ENCODE measurements at regions not wholly inside any gene's neighbourhood (a gene's known extent, or its start where the extent isn't known, plus 50 kb on each side); places are given as distances from the start of the nearest gene placed in this dataset.

DNA sequence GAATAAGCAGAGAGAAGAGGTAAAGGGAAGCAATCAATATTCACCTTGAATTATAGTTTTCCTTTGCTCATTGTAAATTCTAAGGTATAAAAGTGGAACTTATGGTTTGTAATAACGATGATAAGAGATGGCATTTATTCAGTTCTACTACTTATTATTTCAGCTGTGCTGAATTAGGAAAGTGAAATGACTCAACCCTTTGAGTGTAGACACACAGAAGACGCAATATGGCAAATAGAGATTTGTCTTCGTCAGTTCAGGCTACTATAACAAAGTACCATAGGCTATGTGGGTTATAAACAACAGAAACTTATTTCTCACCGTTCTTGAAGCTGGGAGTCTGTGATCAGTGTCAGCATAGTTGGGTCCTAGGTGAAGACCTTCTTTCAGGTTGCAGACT is 713.0 kb upstream of the PCDH9 start:
- DNase-seq: no peak
- H3K4me1 ChIP-seq: no peaks in the 10 kb centered on the region
- H3K4me3 ChIP-seq: no peak overlapping the region
- intact Hi-C loops (cut with DNase I): no loop called here
- no peaks in the 10 kb centered on the region for H3K36me3 ChIP-seq
- ATAC-seq: no peak
- H3K27me3 ChIP-seq (ENCODE audit: low read depth): no peaks in the 10 kb centered on the region
- no peaks in the 10 kb centered on the region for H3K9me3 ChIP-seq
- H3K27ac ChIP-seq: no peak overlapping the region
- TF ChIP-seq, protein P1, sequence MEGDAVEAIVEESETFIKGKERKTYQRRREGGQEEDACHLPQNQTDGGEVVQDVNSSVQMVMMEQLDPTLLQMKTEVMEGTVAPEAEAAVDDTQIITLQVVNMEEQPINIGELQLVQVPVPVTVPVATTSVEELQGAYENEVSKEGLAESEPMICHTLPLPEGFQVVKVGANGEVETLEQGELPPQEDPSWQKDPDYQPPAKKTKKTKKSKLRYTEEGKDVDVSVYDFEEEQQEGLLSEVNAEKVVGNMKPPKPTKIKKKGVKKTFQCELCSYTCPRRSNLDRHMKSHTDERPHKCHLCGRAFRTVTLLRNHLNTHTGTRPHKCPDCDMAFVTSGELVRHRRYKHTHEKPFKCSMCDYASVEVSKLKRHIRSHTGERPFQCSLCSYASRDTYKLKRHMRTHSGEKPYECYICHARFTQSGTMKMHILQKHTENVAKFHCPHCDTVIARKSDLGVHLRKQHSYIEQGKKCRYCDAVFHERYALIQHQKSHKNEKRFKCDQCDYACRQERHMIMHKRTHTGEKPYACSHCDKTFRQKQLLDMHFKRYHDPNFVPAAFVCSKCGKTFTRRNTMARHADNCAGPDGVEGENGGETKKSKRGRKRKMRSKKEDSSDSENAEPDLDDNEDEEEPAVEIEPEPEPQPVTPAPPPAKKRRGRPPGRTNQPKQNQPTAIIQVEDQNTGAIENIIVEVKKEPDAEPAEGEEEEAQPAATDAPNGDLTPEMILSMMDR (IDR thresholded peaks at IDR 0.05): no peak

- TF ChIP-seq, protein P1 (IDR thresholded peaks at IDR 0.05): no peak
- Histone ChIP-seq H3K4me3 (no peak overlapping the region), H3K27me3 (ENCODE audit: low read depth) (no peaks in the 10 kb centered on the region), H3K9me3 (no peaks in the 10 kb centered on the region), H3K27ac (no peak overlapping the region), H3K36me3 (no peaks in the 10 kb centered on the region), H3K4me1 (no peaks in the 10 kb centered on the region)
- DNase-seq (no peak), ATAC-seq (no peak)
- intact Hi-C loops (cut with DNase I): no loop called here
These were observed 705.5 kb upstream of the PCDH9 start for GRCh38 chr13:67935626-67936025.

GRCh38 chr13:67934617-67935330 is 704.6 kb upstream of the PCDH9 start:
- intact Hi-C loops (cut with DNase I): no loop called here
- no peak for ATAC-seq
- TF ChIP-seq, protein P1 (IDR thresholded peaks at IDR 0.05): no peak

GRCh38 chr13:67932991-67933390 is 702.9 kb upstream of the PCDH9 start:
- ATAC-seq (no peak), DNase-seq (no peak)
- Histone ChIP-seq H3K36me3 (no peaks in the 10 kb centered on the region), H3K4me3 (no peak overlapping the region), H3K27me3 (ENCODE audit: low read depth) (no peaks in the 10 kb centered on the region), H3K9me3 (no peaks in the 10 kb centered on the region), H3K27ac (no peak overlapping the region), H3K4me1 (no peaks in the 10 kb centered on the region)
- intact Hi-C loops (cut with DNase I): no loop called here
- TF ChIP-seq, protein P1 (IDR thresholded peaks at IDR 0.05): no peak

More at GRCh38 chr13:67934617-67935330, 704.6 kb upstream of the PCDH9 start:
- H3K4me3 ChIP-seq: no peak overlapping the region
- H3K9me3 ChIP-seq: no peaks in the 10 kb centered on the region
- no peak for DNase-seq
- no peak overlapping the region for H3K27ac ChIP-seq
- H3K27me3 ChIP-seq (ENCODE audit: low read depth): no peaks in the 10 kb centered on the region
- no peaks in the 10 kb centered on the region for H3K36me3 ChIP-seq
- H3K4me1 ChIP-seq: no peaks in the 10 kb centered on the region

GRCh38 chr13:67917291-67917987 is 687.3 kb upstream of the PCDH9 start:
- Histone ChIP-seq H3K27ac (no peak overlapping the region), H3K9me3 (no peaks in the 10 kb centered on the region), H3K27me3 (ENCODE audit: low read depth) (no peaks in the 10 kb centered on the region), H3K36me3 (no peaks in the 10 kb centered on the region), H3K4me1 (no peaks in the 10 kb centered on the region), H3K4me3 (no peak overlapping the region)
- DNase-seq: no peak
- intact Hi-C loops (cut with DNase I): no loop called here
- TF ChIP-seq, protein P1 (IDR thresholded peaks at IDR 0.05): no peak
- no peak for ATAC-seq

Measured in lower lobe of right lung (tissue), 2 donors.